AG04450 (cell line): ENCODE measurements at regions not wholly inside any gene's neighbourhood (a gene's known extent, or its start where the extent isn't known, plus 50 kb on each side); places are given as distances from the start of the nearest gene placed in this dataset.

Experiments used
- CTCF ChIA-PET: fragments of 300-600, 350-600 bp; formaldehyde crosslinking; extraction: SDS; loops from one replicate; lab custom pipeline; 2022; ENCODE audit warnings: antibody characterized with exemption, inconsistent platforms; lab: Charles Lee
- POLR2A ChIA-PET: fragments of 350-600 bp; formaldehyde crosslinking; extraction: SDS; loops from one replicate; lab custom pipeline; 2021; ENCODE audit warnings: antibody characterized with exemption, inconsistent platforms; lab: Yijun Ruan, JAX
- DNase-seq: peaks from one replicate; pipeline ENCODE4 v3.0.0-alpha.2; 2011; ENCODE audit warnings: low read depth, low spot score
- H3K27ac ChIP-seq: one replicate; pipeline ENCODE4 v1.5.1; 2012; ENCODE audit warnings: low read depth, low read length, control low read depth
- H3K27me3 ChIP-seq: one replicate; pipeline ENCODE4 v1.6.0; 2012; ENCODE audit warnings: low read length; ENCODE audit not compliant: control insufficient read depth, insufficient read depth
- H3K4me3 ChIP-seq: 2 replicates; pipeline ENCODE4 v1.5.1; 2011; ENCODE audit warnings: mild to moderate bottlenecking, low read depth, low read length, control low read depth
- H3K9me3 ChIP-seq: 2 replicates; pipeline ENCODE4 v1.5.1; 2012; ENCODE audit warnings: low read length; ENCODE audit not compliant: control insufficient read depth, insufficient read depth
- CTCF ChIP-seq: IDR thresholded peaks from 2 replicates; pipeline ENCODE4 v1.5.1; 2011; ENCODE audit warnings: low read depth, low read length, control low read depth, inconsistent platforms

- no peak for TF ChIP-seq CTCF
- CTCF ChIA-PET, result interaction anchor here (2.0 kb wide), 1 partner anchor 220 kb away, joined by 5 read pairs; no protein-coding TSS in a partner anchor
- POLR2A ChIA-PET, result no interaction called here
Measured at GRCh38 chr6:56374841-56375369, 127.5 kb upstream of the COL21A1 start.

GRCh38 chr6:56372406-56372995 lies 125.1 kb upstream of the COL21A1 start:
- ChIA-PET POLR2A (no interaction called here), CTCF (interaction anchor here (1.1 kb wide), 2 partner anchors 198 to 221 kb away, joined by 3 read pairs; no protein-coding TSS in a partner anchor)
- DNase-seq, result no peak
- Histone ChIP-seq H3K4me3 (no peak overlapping the region), H3K27me3 (no peaks in the 10 kb centered on the region), H3K27ac (no peak overlapping the region), H3K9me3 (no peaks in the 10 kb centered on the region)
- TF ChIP-seq CTCF, result no peak

More at GRCh38 chr6:56374841-56375369, 127.5 kb upstream of the COL21A1 start:
- Histone ChIP-seq H3K27me3 (no peaks in the 10 kb centered on the region), H3K9me3 (no peaks in the 10 kb centered on the region), H3K27ac (peak overlapping the region; percentile 67), H3K4me3 (0 out of 2 replicates have a peak overlapping the region, but pooled peaks have one; percentile 23)
- peak; percentile 43 for DNase-seq

- CTCF ChIA-PET, result interaction anchor here (0.7 to 2.8 kb wide), 13 partner anchors 9 to 480 kb away, joined by 3 to 14 read pairs (median 4); no protein-coding TSS in a partner anchor
- peak; percentile 59 for DNase-seq
- Histone ChIP-seq H3K9me3 (no peaks in the 10 kb centered on the region), H3K27me3 (no peaks in the 10 kb centered on the region), H3K27ac (peak overlapping the region; percentile 63), H3K4me3 (no peak overlapping the region)
- POLR2A ChIA-PET, result interaction anchor here (0.7 to 1.5 kb wide), 2 partner anchors 172 to 499 kb away, joined by 3 to 4 read pairs; no protein-coding TSS in a partner anchor
- TF ChIP-seq CTCF, result no peak
Measured at GRCh38 chr6:56370561-56371211, 123.3 kb upstream of the COL21A1 start.

GRCh38 chr6:56370127-56370540 lies 122.8 kb upstream of the COL21A1 start:
- peak overlapping the region; percentile 63 for H3K27ac ChIP-seq
- H3K27me3 ChIP-seq, result no peaks in the 10 kb centered on the region
- DNase-seq, result no peak
- CTCF ChIA-PET, result interaction anchor here (0.6 to 2.8 kb wide), 15 partner anchors 10 to 481 kb away, joined by 3 to 14 read pairs (median 4); no protein-coding TSS in a partner anchor
- POLR2A ChIA-PET, result interaction anchor here (1.5 kb wide), 1 partner anchor 172 kb away, joined by 4 read pairs; no protein-coding TSS in a partner anchor
- H3K9me3 ChIP-seq, result no peaks in the 10 kb centered on the region
- no peak overlapping the region for H3K4me3 ChIP-seq
- peak; percentile 51 for TF ChIP-seq CTCF
